Kidney (tissue), 13 donors: ENCODE measurements at regions not wholly inside any gene's neighbourhood (a gene's known extent, or its start where the extent isn't known, plus 50 kb on each side); places are given as distances from the start of the nearest gene placed in this dataset.

Source experiments
- DNase-seq, 5 donors: peaks; one replicate each; pipeline ENCODE4 v3.0.0-alpha.2; 2013 to 2020
- FAIRE-seq: peaks from 2 replicates; lab custom pipeline; 2012; peaks lifted over from hg19 to GRCh38; lab: Jason Lieb, UNC
- H3K27ac ChIP-seq, 2 donors: one replicate each; pipeline ENCODE4 v1.7.0; 2013; ENCODE audit warnings: low read depth in 2 of 2, low read length in 2 of 2, inconsistent platforms in 1 of 2
- H3K27me3 ChIP-seq: one replicate; pipeline ENCODE4 v1.7.1; 2013; ENCODE audit warnings: low read length, inconsistent platforms; ENCODE audit not compliant: control insufficient read depth, insufficient read depth
- H3K36me3 ChIP-seq, 3 donors: one replicate each; pipeline versions ENCODE4 v1.7.0 to v1.7.1; 2013; ENCODE audit warnings: low read length in 3 of 3, control low read depth in 1 of 3, inconsistent platforms in 1 of 3; ENCODE audit not compliant: insufficient read depth in 3 of 3, control insufficient read depth in 2 of 3
- H3K4me1 ChIP-seq, 3 donors: one replicate each; pipeline versions ENCODE4 v1.7.0 to v1.7.1; 2013; ENCODE audit warnings: low read length in 3 of 3, inconsistent platforms in 1 of 3, low read depth in 1 of 3; ENCODE audit not compliant: control insufficient read depth in 2 of 3, insufficient read depth in 2 of 3
- H3K4me3 ChIP-seq, 3 donors: one replicate each; pipeline versions ENCODE4 v1.7.0 to v1.8.1; 2013; ENCODE audit warnings: low read length in 3 of 3, control low read depth in 1 of 3, inconsistent platforms in 1 of 3
- H3K9ac ChIP-seq, 3 donors: one replicate each; pipeline versions ENCODE4 v1.7.0 to v1.7.1; 2013; ENCODE audit warnings: low read length in 3 of 3, control low read depth in 1 of 3, inconsistent platforms in 1 of 3
- H3K9me3 ChIP-seq, 3 donors: one replicate each; pipeline versions ENCODE4 v1.7.0 to v1.7.1; 2013; ENCODE audit warnings: low read length in 3 of 3, control low read depth in 1 of 3, inconsistent platforms in 1 of 3; ENCODE audit not compliant: control insufficient read depth in 2 of 3, insufficient read depth in 1 of 3
- intact Hi-C: fragments of 100-400 bp; cut with DNase I; formaldehyde crosslinking; loops from one replicate; pipeline ENCODE4 v1.11.1; 2022
- TF ChIP-seq, protein P1 (sequence below): IDR thresholded peaks from 3 replicates; pipeline ENCODE4 v1.5.1; 2012; ENCODE audit warnings: mild to moderate bottlenecking, moderate library complexity, borderline replicate concordance; ENCODE audit not compliant: insufficient read depth; ENCODE audit errors: extremely low read depth
- donor health status: control.
- donor health status: control.
- donor health status: control.
- donor health status: control.
- donor health status: control.
- donor health status: DM: yes; HTN: yes; CAD: no.
- donor health status: Normal renal cell carcinoma (clear cell type).

- Histone ChIP-seq H3K36me3 (no peaks in the 10 kb centered on the region), H3K27me3 (no peaks in the 10 kb centered on the region), H3K9ac (no peak overlapping the region), H3K4me1 (no peaks in the 10 kb centered on the region), H3K4me3 (no peak overlapping the region), H3K9me3 (no peaks in the 10 kb centered on the region), H3K27ac (no peak overlapping the region)
- no peak for FAIRE-seq
- intact Hi-C loops, result no loop called here
- TF ChIP-seq, protein P1, sequence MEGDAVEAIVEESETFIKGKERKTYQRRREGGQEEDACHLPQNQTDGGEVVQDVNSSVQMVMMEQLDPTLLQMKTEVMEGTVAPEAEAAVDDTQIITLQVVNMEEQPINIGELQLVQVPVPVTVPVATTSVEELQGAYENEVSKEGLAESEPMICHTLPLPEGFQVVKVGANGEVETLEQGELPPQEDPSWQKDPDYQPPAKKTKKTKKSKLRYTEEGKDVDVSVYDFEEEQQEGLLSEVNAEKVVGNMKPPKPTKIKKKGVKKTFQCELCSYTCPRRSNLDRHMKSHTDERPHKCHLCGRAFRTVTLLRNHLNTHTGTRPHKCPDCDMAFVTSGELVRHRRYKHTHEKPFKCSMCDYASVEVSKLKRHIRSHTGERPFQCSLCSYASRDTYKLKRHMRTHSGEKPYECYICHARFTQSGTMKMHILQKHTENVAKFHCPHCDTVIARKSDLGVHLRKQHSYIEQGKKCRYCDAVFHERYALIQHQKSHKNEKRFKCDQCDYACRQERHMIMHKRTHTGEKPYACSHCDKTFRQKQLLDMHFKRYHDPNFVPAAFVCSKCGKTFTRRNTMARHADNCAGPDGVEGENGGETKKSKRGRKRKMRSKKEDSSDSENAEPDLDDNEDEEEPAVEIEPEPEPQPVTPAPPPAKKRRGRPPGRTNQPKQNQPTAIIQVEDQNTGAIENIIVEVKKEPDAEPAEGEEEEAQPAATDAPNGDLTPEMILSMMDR, result no peak
- DNase-seq, result no peak
These were observed 222.5 kb upstream of the TCERG1L start for GRCh38 chr10:131533846-131534526.

- Histone ChIP-seq H3K36me3 (no peaks in the 10 kb centered on the region), H3K27ac (no peak overlapping the region), H3K9ac (no peak overlapping the region), H3K27me3 (no peaks in the 10 kb centered on the region), H3K4me1 (no peaks in the 10 kb centered on the region), H3K9me3 (no peaks in the 10 kb centered on the region), H3K4me3 (no peak overlapping the region)
- intact Hi-C loops, result no loop called here
- DNase-seq, result no peak
- TF ChIP-seq, protein P1, result no peak
- FAIRE-seq, result no peak
These were observed 223.3 kb upstream of the TCERG1L start for GRCh38 chr10:131534836-131535235.

DNA sequence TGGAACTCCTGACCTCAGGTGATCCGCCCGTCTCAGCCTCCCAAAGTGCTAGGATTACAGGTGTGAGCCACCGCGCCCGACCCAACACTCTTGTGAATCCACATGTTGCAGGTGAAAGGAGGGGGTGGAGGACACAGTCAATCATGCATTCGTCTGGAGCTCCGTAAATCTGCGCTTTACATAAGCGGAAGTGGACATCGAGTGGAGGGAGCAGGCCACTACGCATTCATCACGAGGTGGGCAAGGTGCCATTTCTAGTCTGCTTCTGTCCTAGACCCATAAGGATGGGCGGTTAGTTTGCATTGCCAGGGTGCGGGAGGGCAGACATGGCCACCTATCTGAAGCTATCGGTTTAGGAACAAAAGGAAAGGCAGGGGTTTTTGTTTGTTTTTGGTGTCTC lies 225.2 kb upstream of the TCERG1L start:
- FAIRE-seq (no peak), DNase-seq (no peak)
- Histone ChIP-seq H3K4me1 (no peaks in the 10 kb centered on the region), H3K36me3 (no peaks in the 10 kb centered on the region), H3K9ac (no peak overlapping the region), H3K4me3 (no peak overlapping the region), H3K9me3 (no peaks in the 10 kb centered on the region), H3K27ac (no peak overlapping the region), H3K27me3 (no peaks in the 10 kb centered on the region)
- intact Hi-C loops, result no loop called here
- TF ChIP-seq, protein P1, result no peak

- TF ChIP-seq, protein P1, result no peak
- no peak overlapping the region for H3K4me3 ChIP-seq
- no peak overlapping the region for H3K9ac ChIP-seq
- DNase-seq (no peak), FAIRE-seq (no peak)
- no peaks in the 10 kb centered on the region for H3K36me3 ChIP-seq
- H3K27ac ChIP-seq, result no peak overlapping the region
- intact Hi-C loops, result no loop called here
- H3K27me3 ChIP-seq, result no peaks in the 10 kb centered on the region
- H3K9me3 ChIP-seq, result no peaks in the 10 kb centered on the region
- H3K4me1 ChIP-seq, result no peaks in the 10 kb centered on the region
These were observed 225.8 kb upstream of the TCERG1L start for GRCh38 chr10:131537281-131537680.
